Gastroesophageal sphincter (tissue), 3 donors: ENCODE measurements at regions not wholly inside any gene's neighbourhood (a gene's known extent, or its start where the extent isn't known, plus 50 kb on each side); places are given as distances from the start of the nearest gene placed in this dataset.

Experiments used
- CTCF ChIP-seq, 4 experiments: fragments of 200-600 bp in 2 of 4; fragments of 450-650 bp in 2 of 4; sonication (generic) in 1 of 4; IDR thresholded peaks; one replicate each; pipeline ENCODE4 v1.5.1; 2017 to 2019; ENCODE audit warnings: antibody characterized with exemption in 4 of 4, mild to moderate bottlenecking in 2 of 4, moderate library complexity in 2 of 4
- EP300 ChIP-seq: sonication (generic); formaldehyde crosslinking; IDR thresholded peaks from one replicate; pipeline ENCODE4 v1.6.1; 2017; ENCODE audit warnings: antibody characterized with exemption, mild to moderate bottlenecking
- POLR2A ChIP-seq, 2 donors: fragments of 450-650 bp; IDR thresholded peaks; one replicate each; pipeline ENCODE4 v1.6.1; 2017; ENCODE audit warnings: antibody characterized with exemption in 2 of 2, mild to moderate bottlenecking in 2 of 2, moderate library complexity in 1 of 2
- POLR2AphosphoS5 ChIP-seq: sonication (generic); formaldehyde crosslinking; IDR thresholded peaks from one replicate; pipeline ENCODE4 v1.6.1; 2017; ENCODE audit warnings: antibody characterized with exemption

GRCh38 chr6:126820634-126821033, 297.8 kb upstream of the RSPO3 start:
- TF ChIP-seq CTCF (IDR thresholded peaks at IDR 0.05), result no peak
- TF ChIP-seq EP300, result no peak
- no peak for TF ChIP-seq POLR2AphosphoS5
- no peak for TF ChIP-seq POLR2A (IDR thresholded peaks at IDR 0.05)
